K562 (cell line): ENCODE measurements at regions not wholly inside any gene's neighbourhood (a gene's known extent, or its start where the extent isn't known, plus 50 kb on each side); places are given as distances from the start of the nearest gene placed in this dataset.
"Not testable (repeated sequence)": the region's sequence is repeated elsewhere in the genome, so short reads cannot be mapped to it uniquely, and the experiment has no call there.

Experiments
- CTCF ChIP-seq, 3 experiments: IDR thresholded peaks in 2 of 3; conservative IDR thresholded peaks in 1 of 3; 2 replicates each; pipeline ENCODE4 v1.5.1; 2011 to 2012; ENCODE audit warnings: low read length in 3 of 3, mild to moderate bottlenecking in 3 of 3, control low read depth in 2 of 3, improper control_type of control experiment in 1 of 3, inconsistent platforms in 1 of 3, low read depth in 1 of 3, mixed read lengths in 1 of 3, moderate library complexity in 1 of 3; ENCODE audit not compliant: insufficient read depth in 2 of 3
- HCFC1 ChIP-seq: IDR thresholded peaks from 2 replicates; pipeline ENCODE4 v1.6.1; 2012; ENCODE audit warnings: low read depth, low read length, improper control_type of control experiment
- MAFK ChIP-seq: IDR thresholded peaks from 2 replicates; pipeline ENCODE4 v1.6.1; 2011; ENCODE audit warnings: low read length, improper control_type of control experiment
- MED1 ChIP-seq: sonication (generic); formaldehyde crosslinking; IDR thresholded peaks from 2 replicates; pipeline ENCODE4 v1.8.1; 2023; ENCODE audit warnings: missing genetic modification reagents, borderline replicate concordance
- MXI1 ChIP-seq: IDR thresholded peaks from 2 replicates; pipeline ENCODE4 v1.6.1; 2011; ENCODE audit warnings: low read depth, mild to moderate bottlenecking, improper control_type of control experiment, low read length
- SIRT6 ChIP-seq: IDR thresholded peaks from one replicate; pipeline ENCODE4 v1.6.1; 2012; ENCODE audit warnings: low read depth, mild to moderate bottlenecking, control low read depth, inconsistent platforms, low read length, moderate library complexity
- SOX6 ChIP-seq: fragments of 450-650 bp; IDR thresholded peaks from 2 replicates; pipeline ENCODE4 v1.6.1; 2014; ENCODE audit warnings: mild to moderate bottlenecking
- SREBF2 ChIP-seq: sonication (generic); formaldehyde crosslinking; IDR thresholded peaks from 2 replicates; pipeline ENCODE4 v1.4.0; 2020; ENCODE audit warnings: mild to moderate bottlenecking, missing genetic modification reagents
- TAF1 ChIP-seq: IDR thresholded peaks from 2 replicates; pipeline ENCODE4 v1.6.1; 2011; ENCODE audit warnings: mild to moderate bottlenecking, low read length, moderate library complexity; ENCODE audit not compliant: insufficient read depth, control insufficient read depth, severe bottlenecking; ENCODE audit errors: extremely low read depth
- TF ChIP-seq, protein P1 (sequence below): sonication (generic); formaldehyde crosslinking; IDR thresholded peaks from 2 replicates; pipeline ENCODE4 v1.8.0; 2022; ENCODE audit warnings: missing genetic modification reagents, mild to moderate bottlenecking, borderline replicate concordance
- TF ChIP-seq, protein P2 (sequence below): fragments of 250-450 bp; sonication (Bioruptor Pico); IDR thresholded peaks from 2 replicates; pipeline ENCODE4 v1.9.0; 2021; ENCODE audit warnings: mild to moderate bottlenecking

GRCh38 chr2:12492360-12492759 lies 224.4 kb upstream of the TRIB2 start:
- TF ChIP-seq SIRT6; MED1 (CRISPR knock-in tag); TAF1; SOX6; MXI1; MAFK; HCFC1; CTCF (IDR thresholded peaks at IDR 0.05 in 2 of 3, conservative IDR thresholded peaks at IDR 0.05 in 1 of 3; ENCODE audit: insufficient read depth in 2 of 3, low read depth in 1 of 3, low read length in 3 of 3); SREBF2 (CRISPR knock-in tag): not testable (repeated sequence)
- TF ChIP-seq, protein P1, sequence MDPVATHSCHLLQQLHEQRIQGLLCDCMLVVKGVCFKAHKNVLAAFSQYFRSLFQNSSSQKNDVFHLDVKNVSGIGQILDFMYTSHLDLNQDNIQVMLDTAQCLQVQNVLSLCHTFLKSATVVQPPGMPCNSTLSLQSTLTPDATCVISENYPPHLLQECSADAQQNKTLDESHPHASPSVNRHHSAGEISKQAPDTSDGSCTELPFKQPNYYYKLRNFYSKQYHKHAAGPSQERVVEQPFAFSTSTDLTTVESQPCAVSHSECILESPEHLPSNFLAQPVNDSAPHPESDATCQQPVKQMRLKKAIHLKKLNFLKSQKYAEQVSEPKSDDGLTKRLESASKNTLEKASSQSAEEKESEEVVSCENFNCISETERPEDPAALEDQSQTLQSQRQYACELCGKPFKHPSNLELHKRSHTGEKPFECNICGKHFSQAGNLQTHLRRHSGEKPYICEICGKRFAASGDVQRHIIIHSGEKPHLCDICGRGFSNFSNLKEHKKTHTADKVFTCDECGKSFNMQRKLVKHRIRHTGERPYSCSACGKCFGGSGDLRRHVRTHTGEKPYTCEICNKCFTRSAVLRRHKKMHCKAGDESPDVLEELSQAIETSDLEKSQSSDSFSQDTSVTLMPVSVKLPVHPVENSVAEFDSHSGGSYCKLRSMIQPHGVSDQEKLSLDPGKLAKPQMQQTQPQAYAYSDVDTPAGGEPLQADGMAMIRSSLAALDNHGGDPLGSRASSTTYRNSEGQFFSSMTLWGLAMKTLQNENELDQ = not testable (repeated sequence)
- TF ChIP-seq, protein P2, sequence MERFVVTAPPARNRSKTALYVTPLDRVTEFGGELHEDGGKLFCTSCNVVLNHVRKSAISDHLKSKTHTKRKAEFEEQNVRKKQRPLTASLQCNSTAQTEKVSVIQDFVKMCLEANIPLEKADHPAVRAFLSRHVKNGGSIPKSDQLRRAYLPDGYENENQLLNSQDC (CRISPR knock-in tag) = not testable (repeated sequence)
